Middle frontal gyrus (tissue), 1 donor: ENCODE measurements at regions not wholly inside any gene's neighbourhood (a gene's known extent, or its start where the extent isn't known, plus 50 kb on each side); places are given as distances from the start of the nearest gene placed in this dataset.

Source experiments
- DNase-seq: peaks from one replicate; pipeline ENCODE4 v3.0.0-alpha.2; 2015; ENCODE audit warnings: low spot score; ENCODE audit errors: extremely low spot score

GRCh38 chr3:18778094-18778493 is 353.0 kb upstream of the SATB1 start:
- no peak for DNase-seq

- no peak for DNase-seq
Measured at GRCh38 chr3:18775501-18775900, 350.4 kb upstream of the SATB1 start.

GRCh38 chr3:18774319-18775088 is 349.4 kb upstream of the SATB1 start:
- no peak for DNase-seq

- DNase-seq = no peak
Measured at GRCh38 chr3:18772699-18773305, 347.7 kb upstream of the SATB1 start.

DNA sequence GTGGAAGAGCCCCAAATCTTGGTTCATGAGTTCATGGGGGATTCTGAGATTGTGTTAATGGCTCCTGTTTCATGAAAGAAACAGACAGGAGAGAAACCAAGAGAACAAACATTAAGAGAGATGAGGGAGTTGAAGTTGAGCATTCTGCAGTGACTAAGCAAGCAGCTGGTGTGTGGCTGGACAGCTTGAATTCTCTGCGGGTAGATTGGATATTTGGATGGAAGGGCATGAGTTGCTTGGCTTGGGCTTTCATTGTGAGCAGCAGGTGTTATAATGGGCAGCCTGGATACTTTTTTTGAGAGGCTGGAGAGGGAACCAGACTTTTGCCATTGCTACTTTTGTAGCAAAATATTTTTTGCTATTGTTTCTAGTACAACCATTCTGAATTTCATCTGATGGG is 346.8 kb upstream of the SATB1 start:
- no peak for DNase-seq

GRCh38 chr3:18770800-18771199 is 345.7 kb upstream of the SATB1 start:
- DNase-seq = no peak

GRCh38 chr3:18767756-18768303 is 342.7 kb upstream of the SATB1 start:
- DNase-seq = no peak

GRCh38 chr3:18766974-18767373 is 341.8 kb upstream of the SATB1 start:
- DNase-seq = no peak

DNA sequence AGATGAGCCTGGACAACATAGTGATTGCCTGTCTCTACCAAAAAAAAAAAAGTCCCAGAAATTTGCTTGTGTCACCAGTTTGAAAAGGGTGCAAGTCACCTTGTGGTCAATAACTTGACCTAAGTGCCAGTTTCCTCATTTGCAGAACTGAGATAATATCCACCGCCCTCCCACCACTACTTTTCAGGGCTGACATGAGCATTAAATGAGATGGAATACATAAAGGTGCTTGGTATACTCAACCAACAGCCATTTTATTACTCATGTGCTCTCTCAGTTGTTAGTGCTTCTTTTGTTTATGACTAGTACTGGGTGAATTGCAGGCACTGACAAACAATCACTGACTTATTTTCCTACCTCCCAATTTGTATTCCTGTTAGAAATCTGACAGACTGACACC is 340.5 kb upstream of the SATB1 start:
- no peak for DNase-seq

DNA sequence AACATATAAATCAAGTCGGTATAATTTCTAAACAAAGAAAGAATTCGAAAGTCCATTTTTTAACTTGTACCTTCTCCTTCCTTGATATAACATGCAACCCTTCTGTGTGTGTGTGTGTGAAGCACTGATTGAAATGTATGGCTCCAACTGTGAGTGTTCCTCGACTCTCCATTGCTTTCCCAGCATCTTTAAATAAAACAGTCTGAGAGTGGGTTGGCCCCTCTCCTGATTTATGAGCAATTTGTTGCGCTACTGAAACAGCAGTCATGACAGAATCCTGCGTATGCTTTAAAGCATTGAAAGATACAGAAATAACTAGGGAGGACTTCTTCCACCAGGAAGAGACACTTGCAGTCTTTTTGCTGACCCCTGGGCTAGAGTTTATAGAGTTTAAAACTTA is 340.0 kb upstream of the SATB1 start:
- DNase-seq = no peak

- DNase-seq = no peak
Measured at GRCh38 chr3:18761530-18761929, 336.4 kb upstream of the SATB1 start.

- no peak for DNase-seq
Measured at GRCh38 chr3:18758047-18758704, 333.0 kb upstream of the SATB1 start.

DNA sequence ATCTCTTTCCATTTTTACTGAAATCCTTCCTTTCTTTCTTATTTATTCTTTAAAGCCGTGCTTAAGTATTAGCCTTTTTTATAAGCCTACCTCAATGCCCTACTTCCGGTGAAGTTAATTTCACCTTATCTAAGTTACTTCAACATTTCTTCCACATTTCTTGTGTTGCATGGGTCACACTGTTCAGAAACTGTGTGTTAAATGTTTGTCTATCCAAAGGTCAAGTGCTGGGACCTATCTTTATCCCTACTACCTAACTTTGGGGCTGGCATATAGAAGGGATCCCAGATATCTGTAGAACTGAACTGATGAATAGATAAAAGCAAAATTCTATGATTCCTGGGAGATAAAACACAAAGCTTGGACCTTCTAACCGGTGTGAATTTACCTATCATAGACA is 332.3 kb upstream of the SATB1 start:
- no peak for DNase-seq

DNA sequence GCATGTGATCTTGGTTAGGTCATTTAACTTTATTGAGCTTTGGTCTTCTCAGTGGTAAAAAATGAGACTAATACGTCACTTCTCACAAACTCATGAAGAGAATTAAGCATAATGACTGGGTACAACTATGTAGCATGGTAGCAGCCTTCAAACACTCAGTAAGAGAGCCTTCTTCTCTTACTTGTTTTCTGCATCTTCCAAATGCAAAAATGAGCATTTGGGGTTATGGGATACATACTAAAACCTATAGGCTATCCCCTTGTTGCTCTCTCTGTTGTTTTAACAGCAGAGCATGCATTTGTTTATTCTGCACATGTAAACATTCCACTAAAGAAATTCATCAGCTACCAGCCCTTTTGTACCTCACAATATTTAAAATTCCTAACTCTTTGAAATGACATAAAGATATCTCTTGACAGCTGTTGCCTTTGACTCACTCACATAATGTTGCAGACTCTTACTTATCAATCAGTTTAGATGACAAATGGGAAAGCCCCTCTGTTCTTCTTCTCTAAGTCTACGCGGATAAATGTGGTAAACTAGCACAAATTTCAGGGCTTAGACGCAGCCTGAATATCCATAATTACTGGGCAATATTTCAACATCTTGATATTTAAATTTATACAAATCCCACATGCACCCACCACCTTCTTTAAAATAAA is 327.3 kb upstream of the SATB1 start:
- no peak for DNase-seq

DNA sequence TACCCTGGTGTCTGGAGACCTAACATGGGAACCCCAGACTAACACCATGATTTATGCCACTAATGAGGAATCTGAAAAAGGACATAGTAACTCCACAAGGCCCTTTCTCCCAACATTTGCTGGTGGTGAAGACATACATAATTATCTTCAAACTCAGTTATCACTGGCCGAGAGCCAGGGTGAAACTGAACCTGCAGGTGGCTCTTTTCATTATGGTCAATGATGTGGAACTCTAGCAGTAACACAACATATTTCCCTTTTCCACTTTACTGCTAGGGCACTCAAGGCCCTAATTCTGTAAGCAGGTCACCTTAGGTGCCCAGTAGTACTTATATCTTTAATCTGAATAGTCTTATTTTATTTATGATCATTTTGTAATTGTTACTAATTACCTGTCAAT is 326.4 kb upstream of the SATB1 start:
- no peak for DNase-seq

- DNase-seq = no peak
Measured at GRCh38 chr3:18747383-18747782, 322.2 kb upstream of the SATB1 start.

DNA sequence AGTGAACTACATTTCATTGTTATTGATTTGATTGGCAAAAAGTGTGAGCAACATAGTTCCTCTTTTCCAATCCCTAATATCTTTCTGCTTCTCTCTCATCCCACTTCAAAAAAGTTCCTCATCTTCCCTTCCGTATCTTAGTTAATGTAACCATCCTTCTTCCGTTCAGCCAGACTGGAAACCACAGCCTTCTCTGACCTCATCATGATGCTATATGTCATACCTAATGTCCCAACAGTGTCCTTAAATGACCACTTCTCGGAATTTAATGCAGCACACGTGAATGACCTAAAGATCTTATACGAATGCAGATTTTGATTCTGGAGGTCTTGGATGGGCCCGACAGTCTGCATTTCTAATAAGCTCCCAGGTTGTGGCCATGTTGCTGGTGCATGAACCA is 320.3 kb upstream of the SATB1 start:
- no peak for DNase-seq

- DNase-seq = no peak
Measured at GRCh38 chr3:18744472-18744871, 319.3 kb upstream of the SATB1 start.

DNA sequence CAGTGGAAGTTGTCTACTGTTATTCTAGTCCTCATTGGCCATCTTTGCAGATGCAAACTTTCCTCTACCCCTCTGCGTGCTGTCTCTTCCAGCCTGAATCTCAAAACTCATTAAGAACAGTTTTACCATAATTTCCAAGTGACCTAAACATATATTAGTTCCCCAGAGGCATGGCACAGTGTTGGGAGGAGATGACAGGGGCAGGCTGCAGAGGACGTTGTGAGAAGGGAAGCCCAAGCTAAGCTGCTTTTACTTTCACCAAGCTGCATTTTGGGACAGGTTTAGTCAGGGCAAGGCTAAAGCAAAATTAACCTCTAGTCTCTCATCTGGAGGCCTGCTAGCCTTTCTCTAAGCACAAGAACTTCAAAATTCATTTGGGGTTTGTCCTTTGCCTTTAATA is 318.6 kb upstream of the SATB1 start:
- DNase-seq = no peak

GRCh38 chr3:18740631-18741583 is 315.8 kb upstream of the SATB1 start:
- DNase-seq = no peak

DNA sequence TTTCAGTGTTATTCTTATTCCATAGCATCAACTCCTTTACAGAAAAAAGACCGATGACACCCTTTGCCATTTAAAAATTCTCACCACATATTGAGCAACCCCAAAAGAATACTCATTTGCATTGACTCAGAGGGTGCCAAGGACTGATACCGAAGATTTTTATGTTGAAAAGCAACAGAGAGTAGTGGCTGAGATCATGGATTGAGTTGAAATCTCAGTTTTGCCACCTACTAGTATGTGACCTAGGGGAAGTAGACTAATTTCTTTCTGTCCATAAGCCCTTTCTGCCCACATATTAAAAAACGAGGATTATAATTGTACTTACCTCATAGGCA is 313.9 kb upstream of the SATB1 start:
- no peak for DNase-seq
